DOHH2 (cell line): ENCODE measurements at regions not wholly inside any gene's neighbourhood (a gene's known extent, or its start where the extent isn't known, plus 50 kb on each side); places are given as distances from the start of the nearest gene placed in this dataset.

Experiments
- H3F3A ChIP-seq: fragments of 200-600 bp; sonication (generic), shearing (Covaris generic); 2 replicates; pipeline ENCODE4 v1.6.0; 2016; ENCODE audit warnings: antibody characterized with exemption, mild to moderate bottlenecking; ENCODE audit not compliant: control insufficient read depth, insufficient read depth
- H3K27ac ChIP-seq: fragments of 200-600 bp; sonication (generic); 2 replicates; pipeline ENCODE4 v1.5.1; 2014; ENCODE audit warnings: low read depth, mild to moderate bottlenecking, low read length, moderate library complexity
- H3K27me3 ChIP-seq: fragments of 200-600 bp; sonication (generic); 2 replicates; pipeline ENCODE4 v1.6.1; 2014; ENCODE audit warnings: mild to moderate bottlenecking, low read length, mixed read lengths; ENCODE audit not compliant: control insufficient read depth
- H3K36me3 ChIP-seq: fragments of 200-600 bp; sonication (generic); 2 replicates; pipeline ENCODE4 v1.6.1; 2014; ENCODE audit warnings: mild to moderate bottlenecking, low read length, moderate library complexity, mixed read lengths; ENCODE audit not compliant: control insufficient read depth
- H3K4me1 ChIP-seq: fragments of 200-600 bp; sonication (generic); 2 replicates; pipeline ENCODE4 v1.6.1; 2014; ENCODE audit warnings: mild to moderate bottlenecking, low read length, mixed read lengths; ENCODE audit not compliant: control insufficient read depth
- H3K4me2 ChIP-seq: fragments of 200-600 bp; sonication (generic); 2 replicates; pipeline ENCODE4 v1.6.0; 2014; ENCODE audit warnings: mild to moderate bottlenecking, low read length, moderate library complexity
- H3K4me3 ChIP-seq: fragments of 200-600 bp; sonication (generic); 2 replicates; pipeline ENCODE4 v1.5.1; 2014; ENCODE audit warnings: mild to moderate bottlenecking, low read length, mixed read lengths
- H3K79me2 ChIP-seq: fragments of 200-600 bp; sonication (generic); 2 replicates; pipeline ENCODE4 v1.6.1; 2014; ENCODE audit warnings: mild to moderate bottlenecking, low read length, mixed read lengths; ENCODE audit not compliant: control insufficient read depth
- H3K9me2 ChIP-seq: fragments of 200-600 bp; sonication (generic); replicated peaks from 2 replicates; pipeline ENCODE4 v1.6.1; 2014; ENCODE audit warnings: mild to moderate bottlenecking, low read length, mixed read lengths; ENCODE audit not compliant: control insufficient read depth
- H3K9me3 ChIP-seq: fragments of 200-600 bp; sonication (generic); 2 replicates; pipeline ENCODE4 v1.6.1; 2014; ENCODE audit warnings: antibody characterized with exemption, low read length, mixed read lengths; ENCODE audit not compliant: control insufficient read depth, insufficient read depth
- H4K20me1 ChIP-seq: fragments of 200-600 bp; sonication (generic); 2 replicates; pipeline ENCODE4 v1.6.0; 2014; ENCODE audit warnings: low read depth, mild to moderate bottlenecking, antibody characterized with exemption, low read length, moderate library complexity; ENCODE audit not compliant: control insufficient read depth, insufficient read depth
- CTCF ChIP-seq: fragments of 200-600 bp; sonication (generic); IDR thresholded peaks from one replicate; pipeline ENCODE4 v1.5.1; 2014; ENCODE audit warnings: antibody characterized with exemption, mild to moderate bottlenecking, low read depth, low read length; ENCODE audit not compliant: poor library complexity, severe bottlenecking
- EZH2phosphoT487 ChIP-seq: fragments of 200-600 bp; sonication (generic); IDR thresholded peaks from 2 replicates; pipeline ENCODE4 v1.6.1; 2017; ENCODE audit warnings: borderline replicate concordance, mild to moderate bottlenecking, antibody characterized with exemption, low read length, moderate library complexity, mixed read lengths

- Histone ChIP-seq H3K4me1 (no peaks in the 10 kb centered on the region), H3K4me2 (no peak overlapping the region), H3K36me3 (no peaks in the 10 kb centered on the region), H3K27me3 (no peaks in the 10 kb centered on the region; the same call in 1 of the 2 replicates), H3K27ac (no peak overlapping the region), H3F3A (no peaks in the 10 kb centered on the region), H3K4me3 (no peak overlapping the region), H3K79me2 (no peaks in the 10 kb centered on the region), H3K9me2 (no peaks in the 10 kb centered on the region), H4K20me1 (no peaks in the 10 kb centered on the region), H3K9me3 (no peaks in the 10 kb centered on the region)
- TF ChIP-seq CTCF (no peak), EZH2phosphoT487 (no peak)
Observed at GRCh38 chr17:34820922-34821321, 140.3 kb downstream of the CCT6B start.

GRCh38 chr17:34820248-34820801 lies 140.9 kb downstream of the CCT6B start:
- no peak for TF ChIP-seq EZH2phosphoT487
- no peak for TF ChIP-seq CTCF
- H3K4me2 ChIP-seq: no peak overlapping the region
- no peaks in the 10 kb centered on the region for H3K4me1 ChIP-seq
- no peak overlapping the region for H3K4me3 ChIP-seq
- no peaks in the 10 kb centered on the region for H4K20me1 ChIP-seq
- H3F3A ChIP-seq: no peaks in the 10 kb centered on the region
- H3K9me3 ChIP-seq: no peaks in the 10 kb centered on the region
- no peaks in the 10 kb centered on the region for H3K79me2 ChIP-seq
- no peaks in the 10 kb centered on the region for H3K36me3 ChIP-seq
- no peaks in the 10 kb centered on the region; the same call in 1 of the 2 replicates for H3K27me3 ChIP-seq
- H3K9me2 ChIP-seq: no peaks in the 10 kb centered on the region
- H3K27ac ChIP-seq: no peak overlapping the region

GRCh38 chr17:34817252-34818035 lies 143.8 kb downstream of the CCT6B start:
- H3K4me2 ChIP-seq: no peak overlapping the region
- H3K4me1 ChIP-seq: no peaks in the 10 kb centered on the region
- H3K9me3 ChIP-seq: no peaks in the 10 kb centered on the region
- no peak overlapping the region for H3K27ac ChIP-seq
- TF ChIP-seq CTCF: no peak
- TF ChIP-seq EZH2phosphoT487: no peak
- H4K20me1 ChIP-seq: no peaks in the 10 kb centered on the region
- H3K4me3 ChIP-seq: no peak overlapping the region
- no peaks in the 10 kb centered on the region for H3K36me3 ChIP-seq
- H3K9me2 ChIP-seq: no peaks in the 10 kb centered on the region
- H3K27me3 ChIP-seq: no peaks in the 10 kb centered on the region
- no peaks in the 10 kb centered on the region for H3F3A ChIP-seq
- H3K79me2 ChIP-seq: no peaks in the 10 kb centered on the region
